ENCODE measurements at regions not wholly inside any gene's neighbourhood (a gene's known extent, or its start where the extent isn't known, plus 50 kb on each side); places are given as distances from the start of the nearest gene placed in this dataset.
"Not testable (repeated sequence)": the region's sequence is repeated elsewhere in the genome, so short reads cannot be mapped to it uniquely, and the experiment has no call there.

GRCh38 chr7:106731646-106732444 is 70.9 kb upstream of the CCDC71L start:
- ChIA-PET POLR2A (interaction anchor here (1.2 to 1.3 kb wide), 2 partner anchors 13 kb away, joined by 4 to 5 read pairs; no protein-coding TSS in a partner anchor), CTCF (interaction anchor here (1.1 to 3.1 kb wide), 2 partner anchors 72 to 188 kb away, joined by 3 to 16 read pairs; partner anchors contain the start of gene CCDC71L)
- Mint-ChIP-seq H3K4me3 (no peak overlapping the region), H3K27me3 (no peaks in the 10 kb centered on the region), H3K9me3 (no peaks in the 10 kb centered on the region), H3K36me3 (ENCODE audit: low read depth) (peaks cover 2% of the 10 kb centered on the region), H3K4me1 (peaks cover 39% of the 10 kb centered on the region), H3K27ac (no peak overlapping the region)
- no peak for DNase-seq

GRCh38 chr7:106735637-106736036 is 74.7 kb upstream of the CCDC71L start:
- CTCF ChIA-PET, result interaction anchor here (0.7 to 4.5 kb wide), 17 partner anchors 9 to 559 kb away, joined by 3 to 146 read pairs (median 5); partner anchors contain the start of gene CCDC71L
- Mint-ChIP-seq H3K9me3 (no peaks in the 10 kb centered on the region), H3K4me3 (no peak overlapping the region), H3K27me3 (no peaks in the 10 kb centered on the region), H3K27ac (no peak overlapping the region), H3K36me3 (ENCODE audit: low read depth) (no peaks in the 10 kb centered on the region), H3K4me1 (peaks cover 39% of the 10 kb centered on the region)
- DNase-seq, result no peak
- POLR2A ChIA-PET, result interaction anchor here (1.3 to 3.2 kb wide), 3 partner anchors 17 to 194 kb away, joined by 6 to 56 read pairs (median 9); partner anchors contain the start of gene CCDC71L

- ChIA-PET CTCF (interaction anchor here (0.6 to 4.5 kb wide), 23 partner anchors 8 to 559 kb away, joined by 3 to 146 read pairs (median 4); partner anchors contain the start of gene CCDC71L), POLR2A (interaction anchor here (0.7 to 3.2 kb wide), 6 partner anchors 18 to 411 kb away, joined by 3 to 56 read pairs (median 5); partner anchors contain the start of gene CCDC71L)
- no peak overlapping the region for H3K27ac Mint-ChIP-seq
- H3K27me3 Mint-ChIP-seq, result no peaks in the 10 kb centered on the region
- peaks cover 37% of the 10 kb centered on the region for H3K4me1 Mint-ChIP-seq
- no peak for DNase-seq
- H3K9me3 Mint-ChIP-seq, result no peaks in the 10 kb centered on the region
- no peak overlapping the region for H3K4me3 Mint-ChIP-seq
- H3K36me3 Mint-ChIP-seq (ENCODE audit: low read depth), result no peaks in the 10 kb centered on the region
These were observed 75.2 kb upstream of the CCDC71L start for GRCh38 chr7:106736123-106736507.

- no peak overlapping the region for H3K27ac Mint-ChIP-seq
- H3K4me3 Mint-ChIP-seq, result no peak overlapping the region
- H3K4me1 Mint-ChIP-seq, result peaks cover 31% of the 10 kb centered on the region
- no peaks in the 10 kb centered on the region for H3K36me3 Mint-ChIP-seq (ENCODE audit: low read depth)
- no peaks in the 10 kb centered on the region for H3K9me3 Mint-ChIP-seq
- DNase-seq, result peak; percentile 46
- ChIA-PET CTCF (interaction anchor here (0.6 to 4.5 kb wide), 22 partner anchors 8 to 560 kb away, joined by 3 to 146 read pairs (median 4); partner anchors contain the start of gene CCDC71L), POLR2A (interaction anchor here (0.7 to 3.2 kb wide), 6 partner anchors 18 to 411 kb away, joined by 3 to 56 read pairs (median 5); partner anchors contain the start of gene CCDC71L)
- H3K27me3 Mint-ChIP-seq, result no peaks in the 10 kb centered on the region
These were observed 75.7 kb upstream of the CCDC71L start for GRCh38 chr7:106736508-106737201.

GRCh38 chr7:106737202-106737562 is 76.2 kb upstream of the CCDC71L start:
- Mint-ChIP-seq H3K36me3 (ENCODE audit: low read depth) (no peaks in the 10 kb centered on the region), H3K27me3 (no peaks in the 10 kb centered on the region), H3K4me1 (peaks cover 28% of the 10 kb centered on the region), H3K4me3 (no peak overlapping the region), H3K27ac (no peak overlapping the region), H3K9me3 (no peaks in the 10 kb centered on the region)
- POLR2A ChIA-PET, result interaction anchor here (1.9 to 3.2 kb wide), 2 partner anchors 77 to 195 kb away, joined by 6 to 56 read pairs; partner anchors contain the start of gene CCDC71L
- DNase-seq, result no peak
- CTCF ChIA-PET, result interaction anchor here (1.3 to 4.5 kb wide), 7 partner anchors 18 to 197 kb away, joined by 5 to 146 read pairs (median 18); partner anchors contain the start of gene CCDC71L

- no peak for DNase-seq
- ChIA-PET CTCF (interaction anchor here (0.6 to 0.7 kb wide), 3 partner anchors 77 to 81 kb away, joined by 3 to 4 read pairs (median 3); partner anchors contain the start of gene CCDC71L), POLR2A (interaction anchor here (1.0 kb wide), 1 partner anchor 81 kb away, joined by 7 read pairs; no protein-coding TSS in a partner anchor)
- H3K27me3 Mint-ChIP-seq, result no peaks in the 10 kb centered on the region
- no peaks in the 10 kb centered on the region for H3K9me3 Mint-ChIP-seq
- H3K27ac Mint-ChIP-seq, result no peak overlapping the region
- H3K4me3 Mint-ChIP-seq, result no peak overlapping the region
- peaks cover 24% of the 10 kb centered on the region for H3K4me1 Mint-ChIP-seq
- H3K36me3 Mint-ChIP-seq (ENCODE audit: low read depth), result no peaks in the 10 kb centered on the region
These were observed 79.8 kb upstream of the CCDC71L start for GRCh38 chr7:106740806-106741205.

GRCh38 chr7:106744563-106745091 is 83.7 kb upstream of the CCDC71L start:
- Mint-ChIP-seq H3K4me3 (no peak overlapping the region), H3K27ac (no peak overlapping the region), H3K27me3 (peaks cover 2% of the 10 kb centered on the region), H3K36me3 (ENCODE audit: low read depth) (no peaks in the 10 kb centered on the region), H3K9me3 (no peaks in the 10 kb centered on the region), H3K4me1 (peaks cover 10% of the 10 kb centered on the region)
- POLR2A ChIA-PET, result no interaction called here
- no peak for DNase-seq
- CTCF ChIA-PET, result interaction anchor here (0.6 to 1.4 kb wide), 3 partner anchors 9 to 403 kb away, joined by 3 to 4 read pairs (median 4); no protein-coding TSS in a partner anchor

- not testable (repeated sequence) for H3K36me3 Mint-ChIP-seq (ENCODE audit: low read depth); DNase-seq; H3K4me3 Mint-ChIP-seq; H3K27me3 Mint-ChIP-seq; H3K27ac Mint-ChIP-seq; H3K9me3 Mint-ChIP-seq; H3K4me1 Mint-ChIP-seq
- ChIA-PET POLR2A (interaction anchor here (1.2 kb wide), 1 partner anchor 21 kb away, joined by 3 read pairs; no protein-coding TSS in a partner anchor), CTCF (interaction anchor here (1.5 kb wide), 1 partner anchor 11 kb away, joined by 4 read pairs; no protein-coding TSS in a partner anchor)
These were observed 86.3 kb upstream of the CCDC71L start for GRCh38 chr7:106747301-106747700.

GRCh38 chr7:106747804-106748203 is 86.8 kb upstream of the CCDC71L start:
- CTCF ChIA-PET, result interaction anchor here (1.5 kb wide), 1 partner anchor 12 kb away, joined by 4 read pairs; no protein-coding TSS in a partner anchor
- no peaks in the 10 kb centered on the region for H3K9me3 Mint-ChIP-seq
- H3K4me1 Mint-ChIP-seq, result peaks cover 10% of the 10 kb centered on the region
- no peak overlapping the region for H3K27ac Mint-ChIP-seq
- no peaks in the 10 kb centered on the region for H3K36me3 Mint-ChIP-seq (ENCODE audit: low read depth)
- no peak for DNase-seq
- POLR2A ChIA-PET, result interaction anchor here (1.2 kb wide), 1 partner anchor 20 kb away, joined by 3 read pairs; no protein-coding TSS in a partner anchor
- H3K4me3 Mint-ChIP-seq, result no peak overlapping the region
- peaks cover 4% of the 10 kb centered on the region for H3K27me3 Mint-ChIP-seq

GRCh38 chr7:106749165-106749564 is 88.2 kb upstream of the CCDC71L start:
- H3K27ac Mint-ChIP-seq, result no peak overlapping the region
- H3K4me3 Mint-ChIP-seq, result no peak overlapping the region
- peaks cover 10% of the 10 kb centered on the region for H3K4me1 Mint-ChIP-seq
- POLR2A ChIA-PET, result no interaction called here
- peaks cover 4% of the 10 kb centered on the region for H3K27me3 Mint-ChIP-seq
- no peaks in the 10 kb centered on the region for H3K36me3 Mint-ChIP-seq (ENCODE audit: low read depth)
- CTCF ChIA-PET, result no interaction called here
- peaks cover 2% of the 10 kb centered on the region for H3K9me3 Mint-ChIP-seq
- DNase-seq, result no peak

GRCh38 chr7:106750773-106751172 is 89.8 kb upstream of the CCDC71L start:
- H3K36me3 Mint-ChIP-seq (ENCODE audit: low read depth), result no peaks in the 10 kb centered on the region
- H3K9me3 Mint-ChIP-seq, result peaks cover 9% of the 10 kb centered on the region
- H3K27ac Mint-ChIP-seq, result no peak overlapping the region
- H3K4me1 Mint-ChIP-seq, result no peaks in the 10 kb centered on the region
- CTCF ChIA-PET, result interaction anchor here (1.4 kb wide), 1 partner anchor 91 kb away, joined by 3 read pairs; no protein-coding TSS in a partner anchor
- H3K27me3 Mint-ChIP-seq, result peaks cover 4% of the 10 kb centered on the region
- no peak for DNase-seq
- H3K4me3 Mint-ChIP-seq, result no peak overlapping the region
- POLR2A ChIA-PET, result no interaction called here

GRCh38 chr7:106752367-106752766 is 91.4 kb upstream of the CCDC71L start:
- H3K4me1 Mint-ChIP-seq, result no peaks in the 10 kb centered on the region
- no peak overlapping the region for H3K4me3 Mint-ChIP-seq
- no peak for DNase-seq
- H3K36me3 Mint-ChIP-seq (ENCODE audit: low read depth), result no peaks in the 10 kb centered on the region
- H3K27ac Mint-ChIP-seq, result no peak overlapping the region
- CTCF ChIA-PET, result no interaction called here
- peaks cover 9% of the 10 kb centered on the region for H3K9me3 Mint-ChIP-seq
- H3K27me3 Mint-ChIP-seq, result peaks cover 4% of the 10 kb centered on the region
- POLR2A ChIA-PET, result no interaction called here
